Activated CD8-positive, alpha-beta T cell treated with anti-CD3 and anti-CD28 coated beads for 36 hours (primary cell): ENCODE measurements at regions not wholly inside any gene's neighbourhood (a gene's known extent, or its start where the extent isn't known, plus 50 kb on each side); places are given as distances from the start of the nearest gene placed in this dataset.

ENCODE experiments used
- ATAC-seq: fragments of 200-7000 bp; cut with Tn5 transposase; one replicate; pipeline ENCODE4 v1.10.0; 2021; ENCODE audit warnings: mild to moderate bottlenecking, moderate library complexity
- CTCF ChIA-PET: fragments of 350-600 bp; sonication (Branson Sonifier 250); formaldehyde crosslinking; loops from one replicate; lab custom pipeline; 2021; ENCODE audit warnings: antibody characterized with exemption; lab: Charles Lee
- POLR2A ChIA-PET: fragments of 350-600 bp; sonication (Branson Sonifier 250); formaldehyde crosslinking; loops from one replicate; lab custom pipeline; 2021; ENCODE audit warnings: antibody characterized with exemption; lab: Charles Lee
- DNase-seq: peaks from one replicate; pipeline ENCODE4 v3.0.0-alpha.2; 2020
- H3K27ac Mint-ChIP-seq: one replicate; pipeline ENCODE4 v1.8.0; 2021; ENCODE audit warnings: mild to moderate bottlenecking, mixed read lengths
- H3K27me3 Mint-ChIP-seq: one replicate; pipeline ENCODE4 v1.8.0; 2021; ENCODE audit warnings: mixed read lengths
- H3K36me3 Mint-ChIP-seq: one replicate; pipeline ENCODE4 v1.8.0; 2021; ENCODE audit warnings: low read depth, mixed read lengths
- H3K4me1 Mint-ChIP-seq: one replicate; pipeline ENCODE4 v1.8.0; 2021; ENCODE audit warnings: low read depth, mixed read lengths
- H3K4me3 Mint-ChIP-seq: one replicate; pipeline ENCODE4 v1.8.0; 2021; ENCODE audit warnings: mild to moderate bottlenecking, moderate library complexity, mixed read lengths
- H3K9me3 Mint-ChIP-seq: one replicate; pipeline ENCODE4 v1.8.0; 2021; ENCODE audit warnings: mixed read lengths
- CTCF ChIP-seq: fragments of 200-600 bp; IDR thresholded peaks from one replicate; pipeline ENCODE4 v1.8.0; 2022; ENCODE audit warnings: antibody characterized with exemption, mild to moderate bottlenecking
- intact Hi-C: fragments of 100-400 bp; cut with micrococcal nuclease; formaldehyde crosslinking; loops from one replicate; pipeline ENCODE4 v1.10.0; 2022

DNA sequence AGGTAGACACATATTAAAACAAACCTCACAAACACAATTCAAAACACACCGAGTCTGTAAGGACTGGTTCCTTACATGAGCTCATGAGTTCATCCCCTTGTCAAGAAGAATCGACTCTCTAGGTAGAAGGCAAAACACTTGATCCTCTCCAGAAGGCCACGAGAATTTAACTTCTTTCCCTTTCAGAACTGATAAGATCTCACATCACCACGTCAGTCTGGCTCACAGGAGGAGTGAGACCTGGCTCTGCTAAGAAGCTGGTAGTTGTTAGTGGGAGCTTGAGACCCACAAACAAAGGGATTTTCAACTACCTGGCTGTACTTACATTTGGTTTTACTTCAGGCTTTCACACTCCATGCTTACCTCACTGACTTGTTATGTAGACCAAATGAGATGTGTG is 459.2 kb downstream of the ARHGEF28 start:
- intact Hi-C loops = no loop called here
- no peak for TF ChIP-seq CTCF
- no peak for DNase-seq
- Mint-ChIP-seq H3K36me3 (no peaks in the 10 kb centered on the region), H3K27me3 (no peaks in the 10 kb centered on the region), H3K4me3 (no peak overlapping the region), H3K4me1 (no peaks in the 10 kb centered on the region), H3K9me3 (no peaks in the 10 kb centered on the region), H3K27ac (no peak overlapping the region)
- POLR2A ChIA-PET = no interaction called here
- CTCF ChIA-PET = interaction anchor here (1.2 kb wide), 1 partner anchor 564 kb away, joined by 3 read pairs; no protein-coding TSS in a partner anchor
- no peak for ATAC-seq

GRCh38 chr5:74083096-74083791 is 457.2 kb downstream of the ARHGEF28 start:
- no peak overlapping the region for H3K4me3 Mint-ChIP-seq
- H3K36me3 Mint-ChIP-seq = no peaks in the 10 kb centered on the region
- no peaks in the 10 kb centered on the region for H3K27me3 Mint-ChIP-seq
- no peak for ATAC-seq
- ChIA-PET POLR2A (no interaction called here), CTCF (no interaction called here)
- DNase-seq = no peak
- no peaks in the 10 kb centered on the region for H3K4me1 Mint-ChIP-seq
- TF ChIP-seq CTCF = no peak
- H3K27ac Mint-ChIP-seq = no peak overlapping the region
- H3K9me3 Mint-ChIP-seq = no peaks in the 10 kb centered on the region
- intact Hi-C loops = no loop called here

- DNase-seq (no peak), ATAC-seq (no peak)
- TF ChIP-seq CTCF = no peak
- CTCF ChIA-PET = interaction anchor here (0.6 kb wide), 1 partner anchor 49 kb away, joined by 3 read pairs; no protein-coding TSS in a partner anchor
- no peaks in the 10 kb centered on the region for H3K36me3 Mint-ChIP-seq
- H3K4me1 Mint-ChIP-seq = no peaks in the 10 kb centered on the region
- H3K27me3 Mint-ChIP-seq = no peaks in the 10 kb centered on the region
- no peak overlapping the region for H3K4me3 Mint-ChIP-seq
- no peak overlapping the region for H3K27ac Mint-ChIP-seq
- intact Hi-C loops = no loop called here
- no peaks in the 10 kb centered on the region for H3K9me3 Mint-ChIP-seq
- POLR2A ChIA-PET = no interaction called here
These were observed 456.6 kb downstream of the ARHGEF28 start for GRCh38 chr5:74082512-74083055.

DNA sequence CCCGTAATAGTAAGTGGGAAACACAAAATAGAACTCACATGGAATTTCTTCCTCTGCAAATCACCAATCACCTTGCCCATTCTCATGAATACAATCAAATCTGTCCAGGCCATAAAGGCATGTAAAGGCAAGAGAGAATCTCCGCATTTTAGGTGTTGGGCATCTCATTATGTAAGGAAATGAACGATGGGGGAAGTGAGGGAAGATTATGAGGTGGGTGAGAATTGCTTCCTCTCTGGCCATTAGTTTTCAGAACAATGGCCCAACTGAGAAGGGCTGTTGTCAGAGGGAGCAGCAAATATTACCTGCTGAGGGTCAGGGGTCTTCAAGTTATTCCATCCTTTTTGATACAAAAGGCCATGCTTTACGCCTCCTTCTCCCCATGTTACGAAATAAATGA is 455.1 kb downstream of the ARHGEF28 start:
- ChIA-PET POLR2A (no interaction called here), CTCF (no interaction called here)

More for the DNA sequence above, 455.1 kb downstream of the ARHGEF28 start:
- DNase-seq (no peak), ATAC-seq (no peak)
- H3K27me3 Mint-ChIP-seq = peaks cover 1% of the 10 kb centered on the region
- TF ChIP-seq CTCF = no peak
- intact Hi-C loops = no loop called here
- H3K4me1 Mint-ChIP-seq = no peaks in the 10 kb centered on the region
- H3K4me3 Mint-ChIP-seq = no peak overlapping the region
- no peaks in the 10 kb centered on the region for H3K9me3 Mint-ChIP-seq
- no peaks in the 10 kb centered on the region for H3K36me3 Mint-ChIP-seq
- no peak overlapping the region for H3K27ac Mint-ChIP-seq
